PC-3 (cell line): ENCODE measurements at regions not wholly inside any gene's neighbourhood (a gene's known extent, or its start where the extent isn't known, plus 50 kb on each side); places are given as distances from the start of the nearest gene placed in this dataset.

Source experiments
- ATAC-seq: fragments of 200-7000 bp; cut with Tn5 transposase; 2 replicates; pipeline ENCODE4 v1.9.1; 2020; ENCODE audit warnings: mild to moderate bottlenecking, moderate library complexity
- BruUV-seq: library from RNA; stranded (reverse); fragments of 400-500 nt; replicated peaks from 2 replicates; lab custom pipeline; 2021; lab: Mats Ljungman, UMichigan
- CTCF ChIA-PET: fragments of 300-600 bp; sonication (Branson Sonifier 250); formaldehyde crosslinking; loops from one replicate; lab custom pipeline; 2022; ENCODE audit warnings: antibody characterized with exemption; lab: Charles Lee
- POLR2A ChIA-PET: fragments of 300-600 bp; sonication (Branson Sonifier 250); formaldehyde crosslinking; loops from one replicate; lab custom pipeline; 2022; ENCODE audit warnings: antibody characterized with exemption; ENCODE audit not compliant: unreplicated experiment; lab: Charles Lee
- DNase-seq: peaks from one replicate; pipeline ENCODE4 v3.0.0-alpha.2; 2015
- H2AFZ ChIP-seq: fragments of 300-600 bp; sonication (generic); 2 replicates; pipeline ENCODE4 v1.6.0; 2016; ENCODE audit warnings: antibody characterized with exemption, low read length
- H3F3A ChIP-seq: fragments of 300-600 bp; sonication (generic); one replicate; pipeline ENCODE4 v1.6.0; 2017; ENCODE audit warnings: antibody characterized with exemption, low read length, control low read depth, mild to moderate bottlenecking; ENCODE audit not compliant: unreplicated experiment
- H3K27ac ChIP-seq: fragments of 300-600 bp; sonication (generic); 2 replicates; pipeline ENCODE4 v1.5.1; 2016; ENCODE audit warnings: mild to moderate bottlenecking, low read length
- H3K27me3 ChIP-seq: fragments of 300-600 bp; sonication (generic); 2 replicates; pipeline ENCODE4 v1.6.1; 2016; ENCODE audit warnings: low read length, mixed read lengths
- H3K36me3 ChIP-seq: fragments of 300-600 bp; sonication (generic); 2 replicates; pipeline ENCODE4 v1.6.1; 2016; ENCODE audit warnings: low read depth, mixed run types, low read length, mixed read lengths
- H3K4me1 ChIP-seq: fragments of 300-600 bp; sonication (generic); 2 replicates; pipeline ENCODE4 v1.5.1; 2016; ENCODE audit warnings: low read length; ENCODE audit not compliant: insufficient read depth
- H3K4me2 ChIP-seq: fragments of 300-600 bp; sonication (generic); 2 replicates; pipeline ENCODE4 v1.6.0; 2016; ENCODE audit warnings: low read length
- H3K4me3 ChIP-seq: fragments of 300-600 bp; sonication (generic); 2 replicates; pipeline ENCODE4 v1.5.1; 2016; ENCODE audit warnings: mild to moderate bottlenecking, low read length, mixed read lengths
- H3K79me2 ChIP-seq: fragments of 300-600 bp; sonication (generic); 2 replicates; pipeline ENCODE4 v1.6.1; 2017; ENCODE audit warnings: low read length, mixed read lengths
- H3K9ac ChIP-seq: fragments of 300-600 bp; sonication (generic); 2 replicates; pipeline ENCODE4 v1.6.0; 2016; ENCODE audit warnings: mild to moderate bottlenecking, low read length
- H3K9me2 ChIP-seq: fragments of 300-600 bp; sonication (generic); replicated peaks from 2 replicates; pipeline ENCODE4 v1.6.1; 2016; ENCODE audit warnings: mixed run types, low read length, mixed read lengths
- H3K9me3 ChIP-seq: fragments of 300-600 bp; sonication (generic); 2 replicates; pipeline ENCODE4 v1.6.1; 2016; ENCODE audit warnings: low read length, mixed read lengths
- H4K20me1 ChIP-seq: fragments of 300-600 bp; sonication (generic); 2 replicates; pipeline ENCODE4 v1.6.1; 2016; ENCODE audit warnings: low read length, mixed read lengths
- CTCF ChIP-seq: fragments of 300-600 bp; sonication (generic); conservative IDR thresholded peaks from 2 replicates; pipeline ENCODE4 v1.5.1; 2017; ENCODE audit warnings: antibody characterized with exemption, low read depth, mild to moderate bottlenecking, low read length
- EZH2 ChIP-seq: fragments of 300-600 bp; sonication (generic); IDR thresholded peaks from one replicate; pipeline ENCODE4 v1.6.1; 2017; ENCODE audit warnings: antibody characterized with exemption, mild to moderate bottlenecking, low read length; ENCODE audit not compliant: unreplicated experiment
- EZH2phosphoT487 ChIP-seq: fragments of 300-600 bp; sonication (generic); IDR thresholded peaks from 2 replicates; pipeline ENCODE4 v1.6.1; 2018; ENCODE audit warnings: mild to moderate bottlenecking, antibody characterized with exemption, low read length, borderline replicate concordance
- intact Hi-C: fragments of 100-400 bp; cut with micrococcal nuclease; formaldehyde crosslinking; loops from 2 replicates; pipeline ENCODE4 v1.9.0; 2023

- Histone ChIP-seq H3K27me3 (no peaks in the 10 kb centered on the region), H3K9me3 (peaks cover 19% of the 10 kb centered on the region), H3F3A (no peaks in the 10 kb centered on the region), H3K4me1 (no peaks in the 10 kb centered on the region), H4K20me1 (no peaks in the 10 kb centered on the region), H3K9ac (no peak overlapping the region), H3K9me2 (no peaks in the 10 kb centered on the region), H3K36me3 (no peaks in the 10 kb centered on the region), H3K79me2 (no peaks in the 10 kb centered on the region), H2AFZ (no peak overlapping the region), H3K4me2 (no peak overlapping the region), H3K27ac (no peak overlapping the region), H3K4me3 (no peak overlapping the region)
- no peak for TF ChIP-seq CTCF
- no peak for TF ChIP-seq EZH2phosphoT487
- no peak for TF ChIP-seq EZH2
- DNase-seq = no peak
- no peak for ATAC-seq
- BruUV-seq = no TSS peak
- ChIA-PET POLR2A (no interaction called here), CTCF (no interaction called here)
- intact Hi-C loops = no loop called here
Measured at GRCh38 chr5:7202846-7203245, 193.1 kb upstream of the ADCY2 start.

GRCh38 chr5:7207979-7208378 lies 188.0 kb upstream of the ADCY2 start:
- H3K9me2 ChIP-seq = no peaks in the 10 kb centered on the region
- TF ChIP-seq EZH2 = no peak
- no peak for TF ChIP-seq CTCF
- H3K27me3 ChIP-seq = no peaks in the 10 kb centered on the region
- H3K4me2 ChIP-seq = no peak overlapping the region
- intact Hi-C loops = no loop called here
- no peak overlapping the region for H3K27ac ChIP-seq
- DNase-seq (no peak), ATAC-seq (no peak)
- H3F3A ChIP-seq = no peaks in the 10 kb centered on the region
- H3K36me3 ChIP-seq = no peaks in the 10 kb centered on the region
- no peaks in the 10 kb centered on the region for H3K79me2 ChIP-seq
- no peaks in the 10 kb centered on the region for H3K4me1 ChIP-seq
- H3K9ac ChIP-seq = no peak overlapping the region
- H4K20me1 ChIP-seq = no peaks in the 10 kb centered on the region
- BruUV-seq = no TSS peak
- no peak overlapping the region for H2AFZ ChIP-seq
- CTCF ChIA-PET = no interaction called here
- peaks cover 8% of the 10 kb centered on the region; the same call in 1 of the 2 replicates for H3K9me3 ChIP-seq
- POLR2A ChIA-PET = no interaction called here
- no peak overlapping the region for H3K4me3 ChIP-seq

- no peak for TF ChIP-seq EZH2
- CTCF ChIA-PET = no interaction called here
- Histone ChIP-seq H3K79me2 (no peaks in the 10 kb centered on the region), H3K9me2 (no peaks in the 10 kb centered on the region), H3K9ac (no peak overlapping the region), H3K27ac (no peak overlapping the region), H3F3A (no peaks in the 10 kb centered on the region), H4K20me1 (no peaks in the 10 kb centered on the region), H2AFZ (no peak overlapping the region), H3K4me1 (no peaks in the 10 kb centered on the region), H3K27me3 (no peaks in the 10 kb centered on the region), H3K4me2 (no peak overlapping the region), H3K36me3 (no peaks in the 10 kb centered on the region), H3K9me3 (peaks cover 6% of the 10 kb centered on the region; the same call in 1 of the 2 replicates), H3K4me3 (no peak overlapping the region)
- no peak for ATAC-seq
- intact Hi-C loops = no loop called here
- no TSS peak for BruUV-seq
- POLR2A ChIA-PET = no interaction called here
- DNase-seq = no peak
Measured at GRCh38 chr5:7208938-7209337, 187.0 kb upstream of the ADCY2 start.
